CD4-positive, alpha-beta T cell treated with Interleukin-17A for 1 hour (primary cell): ENCODE measurements at regions not wholly inside any gene's neighbourhood (a gene's known extent, or its start where the extent isn't known, plus 50 kb on each side); places are given as distances from the start of the nearest gene placed in this dataset.

Experiments
- DNase-seq: peaks from one replicate; pipeline ENCODE4 v3.0.0-alpha.2; 2020

DNA sequence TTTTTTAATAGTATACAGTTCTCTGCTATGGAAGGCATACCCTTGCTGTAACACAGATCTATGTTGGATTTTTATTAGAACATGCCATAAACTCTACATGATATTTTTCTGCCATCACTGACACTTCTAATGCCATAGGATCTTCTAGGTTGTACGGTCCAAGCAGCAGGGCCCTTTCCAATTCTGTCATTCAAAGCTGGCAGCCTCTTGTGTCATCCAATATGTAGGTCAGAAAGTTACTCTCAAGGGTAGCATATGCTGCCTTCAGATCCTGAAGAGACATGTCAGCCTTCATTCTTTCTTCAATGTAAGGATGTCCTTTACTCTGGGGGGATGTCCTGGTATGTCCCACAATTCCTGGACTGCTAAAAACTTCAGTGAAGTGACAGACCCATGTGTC, 629.2 kb upstream of the USP24 start:
- no peak for DNase-seq

- no peak for DNase-seq
These were observed 624.5 kb upstream of the USP24 start for GRCh38 chr1:55839626-55840025.

DNA sequence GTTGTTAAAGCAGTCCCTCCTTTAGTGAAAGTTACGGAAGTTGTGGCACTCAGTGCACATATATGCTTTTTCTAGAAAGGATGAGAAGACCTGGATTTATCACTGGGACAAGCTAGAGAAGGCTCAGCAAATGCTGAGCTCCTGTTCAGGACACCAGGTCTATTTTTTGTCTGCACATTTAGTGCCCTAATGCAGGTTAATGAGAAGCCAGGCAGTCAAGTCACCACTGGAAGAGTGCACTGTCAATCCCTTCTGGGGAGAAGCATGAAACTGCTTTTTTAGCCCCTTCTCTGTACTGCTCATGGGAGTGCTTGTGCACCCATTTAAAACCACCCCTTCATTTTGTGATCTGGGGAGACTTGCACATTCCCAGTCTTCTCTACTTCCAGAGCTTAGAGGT, 624.1 kb upstream of the USP24 start:
- DNase-seq, result no peak

GRCh38 chr1:55836086-55836485, 620.9 kb upstream of the USP24 start:
- DNase-seq, result no peak

DNA sequence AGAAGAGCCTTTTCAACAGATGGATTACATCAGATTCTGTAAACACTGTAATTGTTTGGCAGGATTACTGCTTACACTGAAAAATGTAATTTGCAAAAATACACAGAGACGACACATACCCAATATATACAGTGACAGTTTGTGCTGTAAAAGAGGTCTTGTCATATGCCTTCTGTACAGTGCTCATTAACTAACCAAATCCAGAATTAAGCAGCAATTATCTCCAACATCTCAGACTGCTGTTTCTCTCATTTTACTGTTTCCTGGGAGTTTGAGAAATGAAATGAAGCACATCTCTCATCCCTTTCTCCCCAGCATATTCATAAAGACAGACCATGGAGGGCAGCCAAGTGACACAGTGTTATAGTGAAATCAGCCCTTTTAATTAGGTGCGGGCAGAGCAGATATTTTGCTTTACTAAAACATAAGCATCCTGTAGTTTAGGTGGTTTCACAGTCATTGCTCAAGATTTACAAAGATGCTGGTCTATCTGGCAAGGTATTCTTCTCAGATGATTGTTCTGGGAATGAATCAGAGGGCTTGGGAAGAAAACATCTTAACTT, 618.4 kb upstream of the USP24 start:
- DNase-seq, result no peak

GRCh38 chr1:55831759-55832158, 616.6 kb upstream of the USP24 start:
- DNase-seq, result no peak

- no peak for DNase-seq
These were observed 612.9 kb upstream of the USP24 start for GRCh38 chr1:55828044-55828443.

DNA sequence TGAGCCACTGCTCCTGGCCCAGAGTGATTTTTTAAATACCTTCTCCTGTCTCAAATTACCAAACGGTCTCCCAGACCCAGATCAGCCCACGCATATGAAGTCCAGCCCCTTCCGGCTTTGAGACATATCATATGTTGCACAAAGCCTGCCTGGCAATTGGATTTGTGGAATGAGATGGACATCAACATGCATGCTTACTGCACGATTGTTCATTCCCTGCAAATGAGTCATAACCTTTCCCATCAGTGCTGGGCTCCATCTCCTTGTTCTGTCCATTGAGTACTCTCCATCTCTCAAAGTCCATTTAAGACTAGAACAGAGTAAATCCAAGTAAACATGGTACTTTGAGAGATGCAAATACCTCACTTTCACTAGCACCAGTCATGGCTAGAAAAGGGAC, 612.2 kb upstream of the USP24 start:
- DNase-seq, result no peak

GRCh38 chr1:55826381-55827080, 611.4 kb upstream of the USP24 start:
- no peak for DNase-seq

- DNase-seq, result no peak
These were observed 610.3 kb upstream of the USP24 start for GRCh38 chr1:55825461-55825860.

DNA sequence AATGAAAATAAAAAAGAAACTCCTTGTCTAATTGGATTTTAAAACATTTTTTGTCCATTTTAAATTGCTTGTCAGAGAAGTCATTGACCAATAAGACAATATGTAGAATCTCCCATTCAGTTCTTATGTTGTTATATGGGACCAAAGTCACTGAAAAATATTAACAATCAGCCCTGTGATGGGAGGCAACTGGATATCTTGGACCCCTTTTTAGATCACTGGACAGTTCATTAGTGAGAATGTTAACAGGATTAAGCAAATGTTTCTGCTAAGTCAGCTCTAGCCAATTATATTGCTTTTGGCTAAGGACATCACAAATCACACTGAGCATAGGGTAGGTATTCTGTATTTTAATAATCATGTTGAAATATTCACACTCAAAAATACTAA, 609.1 kb upstream of the USP24 start:
- DNase-seq, result no peak

DNA sequence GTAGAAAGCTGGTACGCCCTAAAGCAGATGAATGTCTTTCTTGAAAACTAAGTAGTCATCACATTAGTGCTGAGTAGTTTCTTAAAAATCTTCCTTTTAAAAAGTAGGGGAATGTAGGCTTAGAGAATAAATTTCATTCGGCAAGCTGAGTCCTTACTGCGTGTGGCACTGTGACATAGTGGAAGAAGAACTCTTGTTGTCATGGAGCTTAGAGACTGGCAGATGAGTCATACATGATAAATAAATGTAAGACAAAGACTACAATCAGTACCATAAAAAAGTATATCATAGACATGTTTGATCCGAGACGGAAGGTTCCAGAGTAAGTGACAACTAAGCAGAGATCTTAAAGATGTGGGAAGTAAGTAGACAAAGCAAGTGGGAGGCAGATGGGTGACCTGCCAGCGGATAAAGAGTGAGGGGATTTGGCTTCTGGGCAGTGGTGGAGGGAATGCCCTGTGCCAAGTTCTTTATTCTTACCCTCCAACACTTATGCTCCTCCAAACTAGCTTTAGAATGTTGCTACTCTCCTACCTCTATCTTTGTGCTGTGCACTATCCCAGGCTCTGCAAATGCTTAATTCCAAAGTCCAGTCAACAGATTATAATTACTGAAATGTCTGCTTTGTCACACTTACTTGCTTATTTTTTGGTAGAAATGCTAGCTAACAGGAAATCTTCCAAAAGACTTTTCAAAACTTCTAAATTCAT, 608.5 kb upstream of the USP24 start:
- DNase-seq, result no peak

GRCh38 chr1:55822891-55823290, 607.7 kb upstream of the USP24 start:
- DNase-seq, result no peak

DNA sequence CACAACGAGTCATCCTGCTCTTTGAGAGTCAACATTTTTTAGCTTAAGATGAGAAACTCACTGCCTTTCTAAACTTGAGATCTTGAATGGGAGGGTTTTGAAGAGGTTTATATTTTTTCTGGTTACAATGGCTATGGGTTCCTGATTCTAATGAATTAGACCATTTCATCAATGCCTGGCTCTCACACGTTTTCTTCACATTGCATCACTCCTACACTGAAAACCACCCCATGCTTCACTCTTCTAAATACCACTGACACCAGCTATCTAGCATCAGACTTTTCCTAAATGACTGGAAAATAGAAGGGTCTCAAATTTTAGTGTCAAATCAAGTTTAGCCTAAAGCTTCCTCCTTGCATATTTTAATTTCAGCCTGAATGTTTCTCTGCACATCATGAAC, 606.1 kb upstream of the USP24 start:
- DNase-seq, result no peak

- DNase-seq, result no peak
These were observed 605.3 kb upstream of the USP24 start for GRCh38 chr1:55820501-55820900.

DNA sequence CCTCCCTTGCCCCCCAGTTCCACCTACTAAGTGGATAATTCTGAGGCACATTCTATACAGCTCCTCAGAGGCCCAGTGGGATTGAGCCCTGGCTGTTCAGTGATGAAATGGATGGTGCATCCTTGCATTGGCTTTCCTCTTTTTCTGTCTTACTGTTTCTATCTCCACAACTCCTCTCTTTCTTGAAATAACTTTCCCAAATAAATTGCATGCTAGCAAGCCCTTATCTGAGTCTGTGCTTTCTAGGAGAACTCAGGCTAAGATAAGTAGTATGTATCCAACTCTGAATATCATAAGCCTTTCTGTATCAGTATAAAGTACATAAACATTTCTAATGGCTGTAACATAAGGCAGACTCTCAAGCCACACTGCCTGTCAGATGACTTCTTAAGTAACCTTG, 603.8 kb upstream of the USP24 start:
- DNase-seq, result no peak

GRCh38 chr1:55816456-55817426, 601.6 kb upstream of the USP24 start:
- no peak for DNase-seq

- no peak for DNase-seq
These were observed 600.7 kb upstream of the USP24 start for GRCh38 chr1:55815745-55816455.

- no peak for DNase-seq
These were observed 599.8 kb upstream of the USP24 start for GRCh38 chr1:55814967-55815366.

DNA sequence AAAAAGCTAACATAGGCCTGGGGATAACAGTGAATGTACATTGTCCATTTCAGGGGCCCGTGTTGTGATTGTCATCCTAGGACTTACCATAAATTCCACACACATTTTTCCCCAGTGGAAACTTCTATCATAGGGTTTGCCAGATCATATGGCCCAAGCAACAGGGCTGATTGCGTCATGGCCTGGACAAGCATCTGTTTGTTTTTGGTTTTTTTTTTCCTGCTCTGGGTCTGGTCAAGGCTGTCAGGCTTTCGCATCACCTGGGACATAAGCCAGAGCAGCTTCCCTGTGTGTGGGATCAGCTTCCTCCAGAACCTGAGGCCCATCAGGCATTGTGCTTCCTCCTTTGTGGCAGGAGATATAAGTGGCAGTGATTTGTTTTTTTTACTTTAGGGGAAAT, 598.5 kb upstream of the USP24 start:
- DNase-seq, result no peak

DNA sequence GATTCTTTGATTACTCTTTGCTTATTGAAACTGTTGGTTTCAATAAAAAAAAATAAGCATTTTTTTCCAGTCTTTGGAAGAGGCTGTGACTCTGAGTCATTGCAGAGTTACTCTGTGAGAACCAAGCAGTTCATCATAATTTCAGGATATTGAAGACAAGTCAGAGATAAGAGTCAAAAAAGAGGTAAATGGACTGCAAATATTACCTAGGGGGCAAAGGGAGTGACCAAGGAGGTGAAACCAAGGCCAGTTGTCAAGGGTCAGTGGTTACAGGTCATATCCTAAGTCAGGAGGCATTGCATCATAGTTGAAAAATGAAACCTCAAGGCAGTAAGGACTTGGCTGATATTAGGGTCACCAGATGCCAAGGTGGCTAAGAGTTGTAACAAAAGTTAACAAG, 597.1 kb upstream of the USP24 start:
- DNase-seq, result no peak

DNA sequence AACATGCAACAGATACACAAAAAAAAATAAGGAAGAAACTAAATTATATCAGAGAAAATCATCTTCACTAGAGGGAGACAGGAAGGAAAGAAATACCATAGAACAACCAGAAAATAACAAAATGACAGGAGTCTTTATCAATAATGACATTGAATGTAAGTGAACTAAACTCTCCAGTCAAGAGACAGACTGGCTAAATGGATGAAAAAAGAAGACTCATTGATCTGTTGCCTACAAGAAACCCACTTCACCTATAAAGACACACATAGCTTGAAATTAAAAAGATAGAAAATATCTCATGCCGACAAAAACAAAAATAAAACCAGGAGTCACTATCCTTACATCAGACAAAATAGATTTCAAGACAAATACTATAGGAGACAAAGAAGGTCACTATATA, 593.1 kb upstream of the USP24 start:
- no peak for DNase-seq

DNA sequence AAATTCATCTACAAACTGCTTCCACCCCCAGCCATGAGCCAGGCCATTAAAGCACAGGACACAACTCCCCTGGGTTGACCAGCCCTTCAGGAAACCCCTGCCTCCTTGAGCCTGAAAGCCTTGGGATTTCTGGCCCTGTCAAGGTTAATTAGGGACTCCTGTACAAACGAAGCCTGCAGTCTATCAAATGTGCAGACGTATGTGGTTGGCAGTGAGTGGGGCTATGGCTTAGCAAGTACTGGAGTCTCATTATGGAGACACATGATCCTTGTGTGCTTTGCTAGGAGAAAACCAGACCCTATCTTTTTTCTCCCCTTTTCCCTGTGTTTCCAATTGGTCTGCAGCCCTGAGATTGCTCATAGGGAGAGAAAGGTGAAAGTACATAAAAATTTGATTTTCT, 588.3 kb upstream of the USP24 start:
- DNase-seq, result no peak
